ENCODE measurements at regions not wholly inside any gene's neighbourhood (a gene's known extent, or its start where the extent isn't known, plus 50 kb on each side); places are given as distances from the start of the nearest gene placed in this dataset.

- intact Hi-C loops (cut with DNase I) = no loop called here
- ATAC-seq (no peak), DNase-seq (ENCODE audit: low spot score) (no peak)
Observed at GRCh38 chr11:111059726-111060125, 185.8 kb upstream of the POU2AF2 start.

GRCh38 chr11:111049131-111049530 is 196.4 kb upstream of the POU2AF2 start:
- no peak for DNase-seq (ENCODE audit: low spot score)
- intact Hi-C loops (cut with DNase I) = no loop called here
- ATAC-seq = no peak

GRCh38 chr11:111047374-111047773 is 198.2 kb upstream of the POU2AF2 start:
- intact Hi-C loops (cut with DNase I) = no loop called here
- DNase-seq (ENCODE audit: low spot score) = no peak
- no peak for ATAC-seq

- intact Hi-C loops (cut with DNase I) = no loop called here
- no peak for DNase-seq (ENCODE audit: low spot score)
- no peak for ATAC-seq
Observed at GRCh38 chr11:111046291-111046690, 199.2 kb upstream of the POU2AF2 start.

- intact Hi-C loops (cut with DNase I) = no loop called here
- ATAC-seq = peak; percentile 86
- no peak for DNase-seq (ENCODE audit: low spot score)
Observed at GRCh38 chr11:111045874-111046273, 199.7 kb upstream of the POU2AF2 start.

GRCh38 chr11:111045407-111045803 is 200.1 kb upstream of the POU2AF2 start:
- DNase-seq (ENCODE audit: low spot score) (no peak), ATAC-seq (peak; percentile 89)
- intact Hi-C loops (cut with DNase I) = no loop called here

- DNase-seq (ENCODE audit: low spot score) (no peak), ATAC-seq (peak; percentile 36)
- intact Hi-C loops (cut with DNase I) = no loop called here
Observed at GRCh38 chr11:111044751-111045406, 200.6 kb upstream of the POU2AF2 start.

- no peak for ATAC-seq
- no peak for DNase-seq (ENCODE audit: low spot score)
- intact Hi-C loops (cut with DNase I) = no loop called here
Observed at GRCh38 chr11:111039982-111040381, 205.5 kb upstream of the POU2AF2 start.

GRCh38 chr11:111035746-111036145 is 209.8 kb upstream of the POU2AF2 start:
- DNase-seq (ENCODE audit: low spot score) (no peak), ATAC-seq (no peak)
- intact Hi-C loops (cut with DNase I) = no loop called here

- DNase-seq (ENCODE audit: low spot score) = no peak
- ATAC-seq = no peak
- intact Hi-C loops (cut with DNase I) = no loop called here
Observed at GRCh38 chr11:111026241-111026640, 219.3 kb upstream of the POU2AF2 start.

- intact Hi-C loops (cut with DNase I) = no loop called here
- no peak for ATAC-seq
- DNase-seq (ENCODE audit: low spot score) = no peak
Observed at GRCh38 chr11:111021131-111021530, 224.4 kb upstream of the POU2AF2 start.

GRCh38 chr11:111019871-111020670 is 225.5 kb upstream of the POU2AF2 start:
- intact Hi-C loops (cut with DNase I) = no loop called here

GRCh38 chr11:111019451-111019850 is 226.1 kb upstream of the POU2AF2 start:
- intact Hi-C loops (cut with DNase I) = no loop called here
- ATAC-seq = peak; percentile 20
- DNase-seq (ENCODE audit: low spot score) = no peak

More at GRCh38 chr11:111019871-111020670, 225.5 kb upstream of the POU2AF2 start:
- ATAC-seq = peak; percentile 86
- no peak for DNase-seq (ENCODE audit: low spot score)

GRCh38 chr11:111018566-111018965 is 227.0 kb upstream of the POU2AF2 start:
- ATAC-seq = no peak
- DNase-seq (ENCODE audit: low spot score) = no peak
- intact Hi-C loops (cut with DNase I) = no loop called here

GRCh38 chr11:111012491-111012890 is 233.0 kb upstream of the POU2AF2 start:
- no peak for DNase-seq (ENCODE audit: low spot score)
- intact Hi-C loops (cut with DNase I) = no loop called here
- no peak for ATAC-seq

GRCh38 chr11:111011275-111011594 is 234.3 kb upstream of the POU2AF2 start:
- no peak for DNase-seq (ENCODE audit: low spot score)
- intact Hi-C loops (cut with DNase I) = no loop called here
- ATAC-seq = no peak

- no peak for ATAC-seq
- no peak for DNase-seq (ENCODE audit: low spot score)
- intact Hi-C loops (cut with DNase I) = no loop called here
Observed at GRCh38 chr11:111010391-111011274, 234.9 kb upstream of the POU2AF2 start.

GRCh38 chr11:111006227-111006626 is 239.3 kb upstream of the POU2AF2 start:
- intact Hi-C loops (cut with DNase I) = no loop called here
- DNase-seq (ENCODE audit: low spot score) = no peak
- no peak for ATAC-seq

- intact Hi-C loops (cut with DNase I) = no loop called here
- no peak for DNase-seq (ENCODE audit: low spot score)
- peak; percentile 90 for ATAC-seq
Observed at GRCh38 chr11:111001986-111002611, 243.4 kb upstream of the POU2AF2 start.
